Hepatocyte (in vitro differentiated cells): ENCODE measurements at regions not wholly inside any gene's neighbourhood (a gene's known extent, or its start where the extent isn't known, plus 50 kb on each side); places are given as distances from the start of the nearest gene placed in this dataset.

Experiments
- EZH2phosphoT487 ChIP-seq: fragments of 200-600 bp; sonication (generic); IDR thresholded peaks from one replicate; pipeline ENCODE4 v1.6.1; 2018; ENCODE audit warnings: antibody characterized with exemption, mild to moderate bottlenecking, low read depth, moderate library complexity; ENCODE audit not compliant: unreplicated experiment, severe bottlenecking
- TF ChIP-seq, protein P1 (sequence below): fragments of 200-600 bp; sonication (generic); IDR thresholded peaks from 2 replicates; pipeline ENCODE4 v1.5.1; 2016; ENCODE audit warnings: antibody characterized with exemption, mild to moderate bottlenecking; ENCODE audit not compliant: poor library complexity

DNA sequence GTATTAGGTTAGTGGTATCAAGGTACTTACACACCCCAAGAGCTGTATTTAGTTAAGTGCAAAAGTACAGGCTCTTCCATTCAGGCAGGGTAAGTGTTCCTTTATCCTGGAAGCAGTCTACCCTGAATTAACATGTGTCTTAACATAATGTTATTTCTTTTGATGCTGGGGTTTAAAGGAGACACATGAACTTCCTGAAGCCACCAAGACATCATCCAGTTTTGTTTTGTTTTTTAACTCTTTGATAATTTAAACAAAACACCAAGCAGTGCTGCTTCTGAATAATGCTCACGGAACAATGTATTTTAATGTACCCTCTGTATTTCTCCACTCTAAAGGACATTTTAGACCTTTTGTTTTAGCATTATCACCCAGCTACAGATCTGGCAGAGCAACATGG is 50.5 kb upstream of the PLCB4 start:
- no peak for TF ChIP-seq EZH2phosphoT487
- TF ChIP-seq, protein P1, sequence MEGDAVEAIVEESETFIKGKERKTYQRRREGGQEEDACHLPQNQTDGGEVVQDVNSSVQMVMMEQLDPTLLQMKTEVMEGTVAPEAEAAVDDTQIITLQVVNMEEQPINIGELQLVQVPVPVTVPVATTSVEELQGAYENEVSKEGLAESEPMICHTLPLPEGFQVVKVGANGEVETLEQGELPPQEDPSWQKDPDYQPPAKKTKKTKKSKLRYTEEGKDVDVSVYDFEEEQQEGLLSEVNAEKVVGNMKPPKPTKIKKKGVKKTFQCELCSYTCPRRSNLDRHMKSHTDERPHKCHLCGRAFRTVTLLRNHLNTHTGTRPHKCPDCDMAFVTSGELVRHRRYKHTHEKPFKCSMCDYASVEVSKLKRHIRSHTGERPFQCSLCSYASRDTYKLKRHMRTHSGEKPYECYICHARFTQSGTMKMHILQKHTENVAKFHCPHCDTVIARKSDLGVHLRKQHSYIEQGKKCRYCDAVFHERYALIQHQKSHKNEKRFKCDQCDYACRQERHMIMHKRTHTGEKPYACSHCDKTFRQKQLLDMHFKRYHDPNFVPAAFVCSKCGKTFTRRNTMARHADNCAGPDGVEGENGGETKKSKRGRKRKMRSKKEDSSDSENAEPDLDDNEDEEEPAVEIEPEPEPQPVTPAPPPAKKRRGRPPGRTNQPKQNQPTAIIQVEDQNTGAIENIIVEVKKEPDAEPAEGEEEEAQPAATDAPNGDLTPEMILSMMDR: no peak
